ENCODE measurements at regions not wholly inside any gene's neighbourhood (a gene's known extent, or its start where the extent isn't known, plus 50 kb on each side); places are given as distances from the start of the nearest gene placed in this dataset.

GRCh38 chr10:130877126-130877525, 434.4 kb downstream of the TCERG1L start:
- intact Hi-C loops (cut with DNase I) = no loop called here
- H3K27ac ChIP-seq (ENCODE audit: low read length) = no peak overlapping the region
- no peaks in the 10 kb centered on the region for H3K27me3 ChIP-seq (ENCODE audit: control insufficient read depth, insufficient read depth)
- no peak overlapping the region for H3K4me3 ChIP-seq (ENCODE audit: low read length)
- no peaks in the 10 kb centered on the region for H3K9me3 ChIP-seq (ENCODE audit: control insufficient read depth, low read length)
- WGBS = 75% methylated on average over 3 of the region's 3 CpGs
- no peak for DNase-seq
- ATAC-seq = no peak
- no peaks in the 10 kb centered on the region for H3K4me1 ChIP-seq (ENCODE audit: control insufficient read depth, insufficient read depth, low read length)

DNA sequence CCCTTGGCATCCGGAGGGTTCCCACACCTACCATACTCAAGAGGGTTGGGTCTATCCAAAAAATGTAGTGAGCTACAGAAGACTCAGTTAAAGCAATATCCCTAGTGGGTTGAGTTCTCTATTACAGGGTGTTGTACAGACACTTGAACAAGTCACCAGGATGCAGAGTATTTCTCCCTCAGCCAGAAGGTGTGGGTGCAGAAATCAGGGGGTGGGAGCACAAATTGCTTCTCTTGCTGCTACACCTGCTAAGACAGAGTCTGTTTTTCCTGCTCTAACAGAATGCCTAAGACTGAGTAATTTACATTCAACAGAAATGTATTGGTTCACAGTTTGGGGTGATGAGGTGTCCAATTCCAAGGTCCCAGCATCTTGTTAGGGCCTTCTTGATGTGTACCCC, 433.4 kb downstream of the TCERG1L start:
- ATAC-seq (no peak), DNase-seq (no peak)
- Histone ChIP-seq H3K4me1 (ENCODE audit: control insufficient read depth, insufficient read depth, low read length) (no peaks in the 10 kb centered on the region), H3K27ac (ENCODE audit: low read length) (no peak overlapping the region), H3K9me3 (ENCODE audit: control insufficient read depth, low read length) (no peaks in the 10 kb centered on the region), H3K27me3 (ENCODE audit: control insufficient read depth, insufficient read depth) (no peaks in the 10 kb centered on the region), H3K4me3 (ENCODE audit: low read length) (no peak overlapping the region)
- intact Hi-C loops (cut with DNase I) = no loop called here
- 88% methylated on average over 1 of the region's 1 CpG for WGBS

GRCh38 chr10:130882906-130883305, 428.6 kb downstream of the TCERG1L start:
- WGBS = 76% methylated on average over 3 of the region's 3 CpGs
- intact Hi-C loops (cut with DNase I) = no loop called here
- Histone ChIP-seq H3K4me1 (ENCODE audit: control insufficient read depth, insufficient read depth, low read length) (no peaks in the 10 kb centered on the region), H3K9me3 (ENCODE audit: control insufficient read depth, low read length) (no peaks in the 10 kb centered on the region), H3K4me3 (ENCODE audit: low read length) (no peak overlapping the region), H3K27ac (ENCODE audit: low read length) (no peak overlapping the region), H3K27me3 (ENCODE audit: control insufficient read depth, insufficient read depth) (no peaks in the 10 kb centered on the region)
- DNase-seq (no peak), ATAC-seq (no peak)

DNA sequence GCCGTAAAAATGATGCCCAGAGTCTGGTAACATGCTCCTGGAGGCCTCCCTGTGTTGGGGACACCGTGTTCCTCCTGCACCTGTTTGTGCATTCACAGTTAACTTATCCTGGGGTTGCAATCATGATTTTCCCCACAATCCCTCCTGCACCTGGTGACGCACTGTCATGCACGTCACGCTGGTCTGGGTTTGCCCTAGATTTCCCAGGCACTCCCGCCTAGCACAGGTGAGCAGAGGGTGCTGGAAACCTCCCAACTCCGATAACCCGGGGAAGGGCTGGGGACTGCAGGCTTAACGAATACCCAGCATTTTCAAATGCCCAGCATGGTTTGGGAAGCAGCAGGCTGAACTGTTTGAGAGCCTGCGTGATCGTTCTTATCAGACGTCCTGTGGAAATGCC, 427.1 kb downstream of the TCERG1L start:
- Histone ChIP-seq H3K9me3 (ENCODE audit: control insufficient read depth, low read length) (no peaks in the 10 kb centered on the region), H3K4me1 (ENCODE audit: control insufficient read depth, insufficient read depth, low read length) (no peaks in the 10 kb centered on the region), H3K4me3 (ENCODE audit: low read length) (no peak overlapping the region), H3K27ac (ENCODE audit: low read length) (no peak overlapping the region), H3K27me3 (ENCODE audit: control insufficient read depth, insufficient read depth) (no peaks in the 10 kb centered on the region)
- 67% methylated on average over 12 of the region's 12 CpGs for WGBS
- intact Hi-C loops (cut with DNase I) = no loop called here
- no peak for ATAC-seq
- no peak for DNase-seq

DNA sequence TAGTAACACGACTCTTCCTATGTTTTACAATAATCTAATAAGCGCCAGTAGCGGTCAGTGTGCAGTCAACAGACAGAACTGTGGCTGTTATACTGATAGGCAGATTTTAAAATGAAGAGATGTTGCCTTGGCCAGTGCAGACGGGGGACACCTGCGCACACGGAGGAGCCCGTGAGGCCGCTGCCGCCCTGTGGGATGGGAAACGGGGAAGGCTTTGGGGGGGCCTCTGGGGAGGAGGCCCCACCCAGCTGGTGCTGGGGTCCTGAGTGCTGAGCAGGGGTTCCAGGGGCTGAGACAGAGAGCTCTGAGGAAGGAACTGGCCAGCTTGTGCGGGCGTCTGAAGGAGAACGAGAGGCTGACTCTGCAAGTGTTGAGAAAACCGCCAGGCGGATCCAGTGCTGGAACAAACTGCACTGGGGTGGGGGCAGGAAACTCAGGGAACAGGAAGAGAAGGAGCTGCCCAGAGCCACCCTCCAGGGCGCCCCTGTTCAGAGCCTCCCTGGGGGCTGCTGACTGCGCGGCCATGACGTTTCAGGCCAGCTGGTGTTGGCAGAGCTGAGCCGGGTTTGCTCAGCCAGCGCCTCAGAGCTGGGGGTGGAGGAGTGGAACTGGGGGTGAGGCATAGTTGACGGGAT, 426.4 kb downstream of the TCERG1L start:
- no peaks in the 10 kb centered on the region for H3K4me1 ChIP-seq (ENCODE audit: control insufficient read depth, insufficient read depth, low read length)
- no peak overlapping the region for H3K4me3 ChIP-seq (ENCODE audit: low read length)
- ATAC-seq (no peak), DNase-seq (no peak)
- H3K27ac ChIP-seq (ENCODE audit: low read length) = no peak overlapping the region
- H3K27me3 ChIP-seq (ENCODE audit: control insufficient read depth, insufficient read depth) = no peaks in the 10 kb centered on the region
- WGBS = 45% methylated on average over 22 of the region's 22 CpGs
- intact Hi-C loops (cut with DNase I) = no loop called here
- no peaks in the 10 kb centered on the region for H3K9me3 ChIP-seq (ENCODE audit: control insufficient read depth, low read length)

GRCh38 chr10:130887170-130887569, 424.4 kb downstream of the TCERG1L start:
- DNase-seq (no peak), ATAC-seq (no peak)
- no peaks in the 10 kb centered on the region for H3K4me1 ChIP-seq (ENCODE audit: control insufficient read depth, insufficient read depth, low read length)
- no peaks in the 10 kb centered on the region for H3K27me3 ChIP-seq (ENCODE audit: control insufficient read depth, insufficient read depth)
- no peaks in the 10 kb centered on the region for H3K9me3 ChIP-seq (ENCODE audit: control insufficient read depth, low read length)
- no peak overlapping the region for H3K27ac ChIP-seq (ENCODE audit: low read length)
- H3K4me3 ChIP-seq (ENCODE audit: low read length) = no peak overlapping the region
- intact Hi-C loops (cut with DNase I) = no loop called here
- WGBS = 49% methylated on average over 7 of the region's 7 CpGs

- DNase-seq = no peak
- Histone ChIP-seq H3K27ac (ENCODE audit: low read length) (no peak overlapping the region), H3K4me3 (ENCODE audit: low read length) (no peak overlapping the region), H3K9me3 (ENCODE audit: control insufficient read depth, low read length) (no peaks in the 10 kb centered on the region), H3K27me3 (ENCODE audit: control insufficient read depth, insufficient read depth) (no peaks in the 10 kb centered on the region), H3K4me1 (ENCODE audit: control insufficient read depth, insufficient read depth, low read length) (no peaks in the 10 kb centered on the region)
- intact Hi-C loops (cut with DNase I) = no loop called here
- 84% methylated on average over 2 of the region's 2 CpGs for WGBS
- no peak for ATAC-seq
These were observed 423.0 kb downstream of the TCERG1L start for GRCh38 chr10:130888493-130888892.

DNA sequence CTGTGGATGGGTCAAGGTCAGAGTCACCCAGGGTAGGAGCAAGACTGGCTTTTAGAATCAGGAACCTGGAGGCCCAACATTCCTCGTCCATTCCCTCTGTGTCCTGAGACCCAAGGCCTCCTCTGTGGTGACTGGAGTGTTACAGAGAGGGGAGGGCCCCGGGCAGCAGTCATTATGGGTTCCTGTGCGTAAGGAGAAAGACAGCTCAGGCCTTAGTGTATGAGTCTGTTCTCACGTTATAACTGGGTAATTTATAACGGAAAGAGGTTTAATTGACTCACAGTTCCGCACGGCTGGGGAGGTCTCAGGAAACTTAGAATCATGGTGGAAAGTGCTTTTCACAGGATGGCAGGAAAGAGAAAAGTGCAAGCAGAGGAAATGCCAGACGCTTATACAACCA, 422.3 kb downstream of the TCERG1L start:
- intact Hi-C loops (cut with DNase I) = no loop called here
- DNase-seq = no peak
- 65% methylated on average over 8 of the region's 8 CpGs for WGBS
- no peaks in the 10 kb centered on the region for H3K9me3 ChIP-seq (ENCODE audit: control insufficient read depth, low read length)
- H3K27me3 ChIP-seq (ENCODE audit: control insufficient read depth, insufficient read depth) = no peaks in the 10 kb centered on the region
- H3K27ac ChIP-seq (ENCODE audit: low read length) = no peak overlapping the region
- H3K4me3 ChIP-seq (ENCODE audit: low read length) = no peak overlapping the region
- ATAC-seq = no peak
- no peaks in the 10 kb centered on the region for H3K4me1 ChIP-seq (ENCODE audit: control insufficient read depth, insufficient read depth, low read length)

- Histone ChIP-seq H3K27ac (ENCODE audit: low read length) (no peak overlapping the region), H3K4me3 (ENCODE audit: low read length) (no peak overlapping the region), H3K9me3 (ENCODE audit: control insufficient read depth, low read length) (no peaks in the 10 kb centered on the region), H3K27me3 (ENCODE audit: control insufficient read depth, insufficient read depth) (no peaks in the 10 kb centered on the region), H3K4me1 (ENCODE audit: control insufficient read depth, insufficient read depth, low read length) (no peaks in the 10 kb centered on the region)
- WGBS = 70% methylated on average over 6 of the region's 6 CpGs
- intact Hi-C loops (cut with DNase I) = no loop called here
- ATAC-seq (no peak), DNase-seq (no peak)
These were observed 421.7 kb downstream of the TCERG1L start for GRCh38 chr10:130889780-130890179.

- Histone ChIP-seq H3K4me3 (ENCODE audit: low read length) (no peak overlapping the region), H3K4me1 (ENCODE audit: control insufficient read depth, insufficient read depth, low read length) (no peaks in the 10 kb centered on the region), H3K9me3 (ENCODE audit: control insufficient read depth, low read length) (no peaks in the 10 kb centered on the region), H3K27me3 (ENCODE audit: control insufficient read depth, insufficient read depth) (no peaks in the 10 kb centered on the region), H3K27ac (ENCODE audit: low read length) (no peak overlapping the region)
- no peak for DNase-seq
- ATAC-seq = no peak
- intact Hi-C loops (cut with DNase I) = no loop called here
- WGBS = 88% methylated on average over 11 of the region's 11 CpGs
These were observed 420.5 kb downstream of the TCERG1L start for GRCh38 chr10:130891066-130891465.

GRCh38 chr10:130894471-130894870, 417.1 kb downstream of the TCERG1L start:
- intact Hi-C loops (cut with DNase I) = no loop called here
- Histone ChIP-seq H3K4me3 (ENCODE audit: low read length) (no peak overlapping the region), H3K27ac (ENCODE audit: low read length) (no peak overlapping the region), H3K9me3 (ENCODE audit: control insufficient read depth, low read length) (no peaks in the 10 kb centered on the region), H3K27me3 (ENCODE audit: control insufficient read depth, insufficient read depth) (no peaks in the 10 kb centered on the region), H3K4me1 (ENCODE audit: control insufficient read depth, insufficient read depth, low read length) (no peaks in the 10 kb centered on the region)
- DNase-seq (no peak), ATAC-seq (no peak)
- 56% methylated on average over 7 of the region's 7 CpGs for WGBS

DNA sequence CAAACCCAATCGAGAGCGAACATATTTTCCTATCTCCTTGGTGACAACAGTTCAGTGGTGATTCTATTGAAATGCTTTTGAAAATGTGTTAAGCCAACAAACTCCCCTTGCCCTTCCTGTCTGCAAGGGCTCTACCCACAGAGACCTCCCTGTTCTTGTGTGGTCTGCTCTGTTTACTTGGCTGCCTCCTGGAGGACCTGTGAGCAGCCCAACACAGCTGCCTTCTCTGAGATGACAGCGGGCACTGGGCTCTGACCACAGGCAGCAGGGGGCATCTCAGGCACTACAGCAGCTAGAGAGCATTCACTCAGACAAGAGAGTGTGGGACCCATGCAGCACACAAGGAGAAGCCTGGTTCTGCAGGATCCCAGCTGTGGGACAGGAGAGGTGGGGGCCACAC, 416.4 kb downstream of the TCERG1L start:
- Histone ChIP-seq H3K4me3 (ENCODE audit: low read length) (no peak overlapping the region), H3K9me3 (ENCODE audit: control insufficient read depth, low read length) (no peaks in the 10 kb centered on the region), H3K27me3 (ENCODE audit: control insufficient read depth, insufficient read depth) (no peaks in the 10 kb centered on the region), H3K27ac (ENCODE audit: low read length) (no peak overlapping the region), H3K4me1 (ENCODE audit: control insufficient read depth, insufficient read depth, low read length) (no peaks in the 10 kb centered on the region)
- intact Hi-C loops (cut with DNase I) = no loop called here
- 48% methylated on average over 3 of the region's 3 CpGs for WGBS
- DNase-seq (no peak), ATAC-seq (no peak)
